Activated naive CD8-positive, alpha-beta T cell treated with anti-CD3 and anti-CD28 coated beads for 36 hours (primary cell): ENCODE measurements at regions not wholly inside any gene's neighbourhood (a gene's known extent, or its start where the extent isn't known, plus 50 kb on each side); places are given as distances from the start of the nearest gene placed in this dataset.

Experiments used
- DNase-seq: peaks from one replicate; pipeline ENCODE4 v3.0.0; 2021
- H3K27ac Mint-ChIP-seq: one replicate; pipeline ENCODE4 v1.8.0; 2022; ENCODE audit warnings: mild to moderate bottlenecking, moderate library complexity, mixed read lengths
- H3K27me3 Mint-ChIP-seq: one replicate; pipeline ENCODE4 v1.8.0; 2022; ENCODE audit warnings: mild to moderate bottlenecking, mixed read lengths
- H3K36me3 Mint-ChIP-seq: one replicate; pipeline ENCODE4 v1.8.0; 2021; ENCODE audit warnings: mild to moderate bottlenecking, mixed read lengths
- H3K4me1 Mint-ChIP-seq: one replicate; pipeline ENCODE4 v1.8.0; 2021; ENCODE audit warnings: mixed read lengths
- H3K4me3 Mint-ChIP-seq: one replicate; pipeline ENCODE4 v1.8.0; 2022; ENCODE audit warnings: mild to moderate bottlenecking, moderate library complexity, mixed read lengths
- H3K9me3 Mint-ChIP-seq: one replicate; pipeline ENCODE4 v1.8.0; 2022; ENCODE audit warnings: mixed read lengths

- peaks cover 10% of the 10 kb centered on the region for H3K27me3 Mint-ChIP-seq
- H3K4me1 Mint-ChIP-seq: no peaks in the 10 kb centered on the region
- H3K4me3 Mint-ChIP-seq: no peak overlapping the region
- DNase-seq: no peak
- no peak overlapping the region for H3K27ac Mint-ChIP-seq
- no peaks in the 10 kb centered on the region for H3K36me3 Mint-ChIP-seq
- no peaks in the 10 kb centered on the region for H3K9me3 Mint-ChIP-seq
These were observed 104.1 kb upstream of the PCBD1 start for GRCh38 chr10:70992436-70992835.

- H3K27me3 Mint-ChIP-seq: peaks cover 10% of the 10 kb centered on the region
- no peak for DNase-seq
- no peaks in the 10 kb centered on the region for H3K9me3 Mint-ChIP-seq
These were observed 104.7 kb upstream of the PCBD1 start for GRCh38 chr10:70993051-70993450.

GRCh38 chr10:70996549-70996948 is 108.2 kb upstream of the PCBD1 start:
- no peak overlapping the region for H3K27ac Mint-ChIP-seq
- H3K9me3 Mint-ChIP-seq: no peaks in the 10 kb centered on the region
- H3K27me3 Mint-ChIP-seq: peaks cover 10% of the 10 kb centered on the region
- no peaks in the 10 kb centered on the region for H3K4me1 Mint-ChIP-seq
- H3K4me3 Mint-ChIP-seq: no peak overlapping the region
- no peaks in the 10 kb centered on the region for H3K36me3 Mint-ChIP-seq
- no peak for DNase-seq

More at GRCh38 chr10:70993051-70993450, 104.7 kb upstream of the PCBD1 start:
- Mint-ChIP-seq H3K36me3 (no peaks in the 10 kb centered on the region), H3K4me3 (no peak overlapping the region), H3K27ac (no peak overlapping the region), H3K4me1 (no peaks in the 10 kb centered on the region)

- no peak for DNase-seq
- Mint-ChIP-seq H3K27ac (no peak overlapping the region), H3K4me1 (no peaks in the 10 kb centered on the region), H3K36me3 (no peaks in the 10 kb centered on the region), H3K9me3 (no peaks in the 10 kb centered on the region), H3K4me3 (no peak overlapping the region), H3K27me3 (peaks cover 10% of the 10 kb centered on the region)
These were observed 108.9 kb upstream of the PCBD1 start for GRCh38 chr10:70997236-70997635.

- Mint-ChIP-seq H3K27me3 (peaks cover 10% of the 10 kb centered on the region), H3K9me3 (no peaks in the 10 kb centered on the region), H3K36me3 (no peaks in the 10 kb centered on the region), H3K27ac (no peak overlapping the region), H3K4me3 (no peak overlapping the region), H3K4me1 (no peaks in the 10 kb centered on the region)
- DNase-seq: no peak
These were observed 109.7 kb upstream of the PCBD1 start for GRCh38 chr10:70998086-70998485.

GRCh38 chr10:71001470-71001869 is 113.1 kb upstream of the PCBD1 start:
- no peaks in the 10 kb centered on the region for H3K36me3 Mint-ChIP-seq
- H3K9me3 Mint-ChIP-seq: no peaks in the 10 kb centered on the region
- no peak for DNase-seq
- no peaks in the 10 kb centered on the region for H3K4me1 Mint-ChIP-seq
- H3K4me3 Mint-ChIP-seq: no peak overlapping the region
- H3K27me3 Mint-ChIP-seq: peaks cover 5% of the 10 kb centered on the region
- H3K27ac Mint-ChIP-seq: no peak overlapping the region

GRCh38 chr10:71004176-71005075 is 116.1 kb upstream of the PCBD1 start:
- Mint-ChIP-seq H3K9me3 (no peaks in the 10 kb centered on the region), H3K4me1 (no peaks in the 10 kb centered on the region), H3K27ac (no peak overlapping the region), H3K27me3 (no peaks in the 10 kb centered on the region), H3K36me3 (no peaks in the 10 kb centered on the region), H3K4me3 (no peak overlapping the region)
- DNase-seq: no peak

GRCh38 chr10:71005337-71006305 is 117.3 kb upstream of the PCBD1 start:
- no peaks in the 10 kb centered on the region for H3K4me1 Mint-ChIP-seq

GRCh38 chr10:71006506-71006905 is 118.1 kb upstream of the PCBD1 start:
- H3K27ac Mint-ChIP-seq: no peak overlapping the region
- no peak for DNase-seq
- H3K36me3 Mint-ChIP-seq: no peaks in the 10 kb centered on the region
- no peaks in the 10 kb centered on the region for H3K9me3 Mint-ChIP-seq
- H3K4me3 Mint-ChIP-seq: no peak overlapping the region
- no peaks in the 10 kb centered on the region for H3K4me1 Mint-ChIP-seq
- H3K27me3 Mint-ChIP-seq: no peaks in the 10 kb centered on the region

More at GRCh38 chr10:71005337-71006305, 117.3 kb upstream of the PCBD1 start:
- no peak overlapping the region for H3K4me3 Mint-ChIP-seq
- no peaks in the 10 kb centered on the region for H3K27me3 Mint-ChIP-seq
- no peak for DNase-seq
- H3K9me3 Mint-ChIP-seq: no peaks in the 10 kb centered on the region
- no peak overlapping the region for H3K27ac Mint-ChIP-seq
- no peaks in the 10 kb centered on the region for H3K36me3 Mint-ChIP-seq

GRCh38 chr10:71007516-71007915 is 119.2 kb upstream of the PCBD1 start:
- no peaks in the 10 kb centered on the region for H3K9me3 Mint-ChIP-seq
- no peak for DNase-seq
- H3K36me3 Mint-ChIP-seq: no peaks in the 10 kb centered on the region
- no peaks in the 10 kb centered on the region for H3K4me1 Mint-ChIP-seq
- no peaks in the 10 kb centered on the region for H3K27me3 Mint-ChIP-seq
- no peak overlapping the region for H3K4me3 Mint-ChIP-seq
- no peak overlapping the region for H3K27ac Mint-ChIP-seq

- no peak overlapping the region for H3K27ac Mint-ChIP-seq
- no peaks in the 10 kb centered on the region for H3K9me3 Mint-ChIP-seq
- no peak overlapping the region for H3K4me3 Mint-ChIP-seq
- no peak for DNase-seq
- no peaks in the 10 kb centered on the region for H3K36me3 Mint-ChIP-seq
- no peaks in the 10 kb centered on the region for H3K4me1 Mint-ChIP-seq
- no peaks in the 10 kb centered on the region for H3K27me3 Mint-ChIP-seq
These were observed 119.8 kb upstream of the PCBD1 start for GRCh38 chr10:71008150-71008549.

GRCh38 chr10:71009126-71009525 is 120.8 kb upstream of the PCBD1 start:
- no peak overlapping the region for H3K27ac Mint-ChIP-seq
- no peak overlapping the region for H3K4me3 Mint-ChIP-seq
- H3K4me1 Mint-ChIP-seq: no peaks in the 10 kb centered on the region
- peaks cover 3% of the 10 kb centered on the region for H3K27me3 Mint-ChIP-seq
- no peaks in the 10 kb centered on the region for H3K36me3 Mint-ChIP-seq
- DNase-seq: no peak
- H3K9me3 Mint-ChIP-seq: no peaks in the 10 kb centered on the region

GRCh38 chr10:71010730-71011129 is 122.4 kb upstream of the PCBD1 start:
- peaks cover 12% of the 10 kb centered on the region for H3K27me3 Mint-ChIP-seq
- H3K27ac Mint-ChIP-seq: no peak overlapping the region
- no peak for DNase-seq
- no peak overlapping the region for H3K4me3 Mint-ChIP-seq
- H3K9me3 Mint-ChIP-seq: no peaks in the 10 kb centered on the region
- no peaks in the 10 kb centered on the region for H3K36me3 Mint-ChIP-seq
- peaks cover 5% of the 10 kb centered on the region for H3K4me1 Mint-ChIP-seq

GRCh38 chr10:71011141-71011540 is 122.8 kb upstream of the PCBD1 start:
- DNase-seq: no peak
- Mint-ChIP-seq H3K4me1 (peaks cover 5% of the 10 kb centered on the region), H3K4me3 (no peak overlapping the region), H3K36me3 (no peaks in the 10 kb centered on the region), H3K27ac (no peak overlapping the region), H3K27me3 (peaks cover 12% of the 10 kb centered on the region), H3K9me3 (no peaks in the 10 kb centered on the region)
